Mucosa of gallbladder (tissue), 1 donor: ENCODE measurements at regions not wholly inside any gene's neighbourhood (a gene's known extent, or its start where the extent isn't known, plus 50 kb on each side); places are given as distances from the start of the nearest gene placed in this dataset.

Experiments
- DNase-seq: peaks from one replicate; pipeline ENCODE4 v3.0.0-alpha.2; 2020; ENCODE audit warnings: low spot score
- donor health status: DM: no; HTN: no; CAD: no.

GRCh38 chr2:12203528-12203927 lies 457.1 kb downstream of the LPIN1 start:
- DNase-seq = no peak

GRCh38 chr2:12205086-12205485 lies 458.7 kb downstream of the LPIN1 start:
- DNase-seq = no peak

- DNase-seq = no peak
Measured at GRCh38 chr2:12207491-12207890, 461.1 kb downstream of the LPIN1 start.

DNA sequence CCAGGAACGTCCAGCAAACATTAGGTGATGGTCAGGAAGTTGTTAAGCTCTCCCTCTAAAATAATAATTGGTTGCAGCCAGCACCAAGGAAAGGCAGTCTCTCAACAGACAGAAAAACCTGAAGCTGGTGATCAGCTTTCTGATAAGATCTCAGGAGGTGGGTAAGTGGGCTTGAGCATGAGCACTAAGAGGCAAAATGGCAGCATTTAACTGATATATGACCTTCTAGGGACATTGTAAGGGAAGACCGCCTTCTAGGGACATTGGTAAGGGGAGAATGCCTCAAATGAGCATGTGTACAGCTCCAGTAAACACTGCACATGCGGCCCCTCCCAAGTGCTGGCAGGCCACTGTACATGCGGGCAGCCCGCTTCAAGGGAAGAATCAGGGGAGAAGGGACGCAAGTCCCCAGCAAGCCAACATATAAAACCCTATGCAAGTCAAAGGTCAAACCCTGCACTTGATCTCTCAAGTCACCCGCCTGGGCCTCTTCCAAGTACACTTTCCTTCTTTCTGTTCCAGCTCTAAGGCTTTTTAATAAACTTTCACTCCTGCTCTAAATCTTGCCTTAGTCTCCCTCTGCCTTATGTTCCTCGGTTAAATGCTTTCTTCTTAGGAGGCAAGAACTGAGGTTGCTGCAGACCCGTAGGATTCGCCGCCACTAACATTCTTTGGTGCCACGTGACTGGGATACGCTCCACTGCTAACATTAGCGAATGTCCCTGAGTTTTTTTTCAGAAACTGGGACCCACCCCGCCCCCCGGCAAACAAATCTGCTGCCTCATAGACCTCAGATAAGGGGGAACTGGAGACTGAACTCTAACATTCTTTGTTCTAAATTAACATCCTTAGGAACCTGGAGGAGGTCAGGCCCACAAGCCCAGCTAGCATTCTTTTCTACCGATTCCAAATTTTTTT lies 463.8 kb downstream of the LPIN1 start:
- DNase-seq = no peak

GRCh38 chr2:12211326-12212175 lies 465.1 kb downstream of the LPIN1 start:
- DNase-seq = no peak

GRCh38 chr2:12212841-12213597 lies 466.6 kb downstream of the LPIN1 start:
- DNase-seq = no peak

GRCh38 chr2:12217175-12217574 lies 470.7 kb downstream of the LPIN1 start:
- DNase-seq = no peak

DNA sequence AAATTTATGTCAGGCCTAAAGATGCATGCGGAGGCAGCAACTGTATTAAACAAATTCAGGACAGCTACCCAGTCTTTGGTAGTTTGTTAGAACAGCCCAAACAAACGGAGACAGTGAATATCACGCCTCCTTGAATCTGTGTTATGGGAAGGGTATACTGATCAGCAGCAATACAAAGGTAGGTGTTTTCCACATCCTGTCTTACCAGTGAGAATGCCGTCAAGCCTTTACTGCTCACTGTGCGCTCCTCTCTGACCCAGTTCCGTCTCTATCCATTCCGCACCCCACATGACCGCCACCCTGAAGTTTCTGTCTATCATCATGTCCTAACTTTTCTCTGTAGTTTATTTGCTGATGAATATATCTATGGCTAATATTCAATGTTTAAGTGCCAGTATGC lies 473.3 kb downstream of the LPIN1 start:
- DNase-seq = no peak

GRCh38 chr2:12221584-12221983 lies 475.2 kb downstream of the LPIN1 start:
- DNase-seq = no peak

DNA sequence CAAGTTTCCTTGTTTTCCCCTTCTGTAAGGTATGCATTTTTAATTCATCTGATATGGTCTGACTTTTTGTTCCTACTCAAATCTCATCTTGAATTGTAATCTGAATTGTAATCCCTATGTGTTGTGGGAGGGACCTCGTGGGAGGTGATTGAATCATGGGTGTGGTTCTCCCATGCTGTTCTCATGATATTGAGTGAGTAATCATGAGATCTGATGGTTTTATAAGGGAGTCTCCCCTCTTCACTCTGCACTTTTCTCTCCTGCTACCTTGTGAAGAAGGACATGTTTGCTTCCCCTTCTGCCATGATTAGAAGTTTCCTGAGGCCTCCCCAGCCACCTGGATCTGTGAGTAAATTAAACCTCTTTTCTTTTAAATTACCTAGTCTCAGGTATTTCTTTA lies 476.1 kb downstream of the LPIN1 start:
- no peak for DNase-seq

GRCh38 chr2:12223732-12224131 lies 477.3 kb downstream of the LPIN1 start:
- DNase-seq = no peak

DNA sequence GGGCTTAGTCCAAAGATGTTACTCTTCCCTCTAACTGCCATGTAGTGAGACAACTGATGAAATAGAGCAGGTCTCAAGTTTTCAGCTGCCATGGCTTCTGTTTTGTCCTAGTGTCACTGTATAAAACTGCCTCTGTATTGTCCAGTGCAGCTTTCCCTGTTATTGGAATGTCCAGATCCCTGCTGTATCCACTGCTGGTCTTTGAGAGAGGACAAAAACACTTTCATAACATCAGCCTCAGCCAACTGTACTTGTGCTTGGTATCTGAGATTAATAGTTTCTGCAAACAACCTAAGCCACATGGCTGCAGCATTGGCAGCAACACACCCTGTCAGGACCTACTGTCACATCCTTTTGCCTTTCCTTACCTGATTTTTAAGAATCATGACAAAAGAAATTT lies 480.2 kb downstream of the LPIN1 start:
- no peak for DNase-seq

DNA sequence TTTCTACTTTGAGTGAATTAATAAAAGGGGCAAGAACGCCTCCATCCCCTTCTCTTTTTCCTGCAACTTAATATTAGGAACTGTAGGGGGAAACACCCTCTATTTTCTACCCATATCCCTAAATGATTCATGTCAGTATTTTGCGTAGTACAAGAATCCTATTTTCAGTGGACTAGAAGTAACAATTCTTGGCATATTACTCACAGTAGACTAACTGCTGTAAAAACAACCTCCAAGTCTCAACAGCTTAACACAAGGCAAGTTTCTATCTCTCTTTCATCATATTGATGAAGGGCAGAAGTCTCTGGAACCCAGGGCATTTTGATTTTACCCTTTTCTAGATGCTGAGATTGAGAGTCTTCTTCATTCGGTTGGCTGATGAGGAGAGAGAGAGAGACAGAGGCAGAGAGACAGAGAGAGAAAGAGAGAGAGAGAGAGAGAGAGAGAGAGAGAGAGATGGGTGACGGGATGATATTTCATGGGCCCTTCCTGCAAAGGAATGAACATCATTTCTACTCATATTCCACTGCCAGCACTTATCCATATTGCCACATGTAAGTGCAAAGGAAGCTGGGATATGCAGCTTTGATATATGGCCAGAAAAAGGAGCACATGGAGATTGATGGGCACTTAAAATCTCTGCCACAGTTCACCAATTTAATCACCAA lies 481.6 kb downstream of the LPIN1 start:
- DNase-seq = no peak

GRCh38 chr2:12231288-12231687 lies 484.9 kb downstream of the LPIN1 start:
- DNase-seq = no peak

GRCh38 chr2:12232876-12233275 lies 483.9 kb upstream of the TRIB2 start:
- no peak for DNase-seq

GRCh38 chr2:12236136-12236844 lies 480.4 kb upstream of the TRIB2 start:
- no peak for DNase-seq

- no peak for DNase-seq
Measured at GRCh38 chr2:12240206-12240605, 476.5 kb upstream of the TRIB2 start.

- DNase-seq = no peak
Measured at GRCh38 chr2:12243381-12243780, 473.4 kb upstream of the TRIB2 start.

- DNase-seq = no peak
Measured at GRCh38 chr2:12244070-12244469, 472.7 kb upstream of the TRIB2 start.

DNA sequence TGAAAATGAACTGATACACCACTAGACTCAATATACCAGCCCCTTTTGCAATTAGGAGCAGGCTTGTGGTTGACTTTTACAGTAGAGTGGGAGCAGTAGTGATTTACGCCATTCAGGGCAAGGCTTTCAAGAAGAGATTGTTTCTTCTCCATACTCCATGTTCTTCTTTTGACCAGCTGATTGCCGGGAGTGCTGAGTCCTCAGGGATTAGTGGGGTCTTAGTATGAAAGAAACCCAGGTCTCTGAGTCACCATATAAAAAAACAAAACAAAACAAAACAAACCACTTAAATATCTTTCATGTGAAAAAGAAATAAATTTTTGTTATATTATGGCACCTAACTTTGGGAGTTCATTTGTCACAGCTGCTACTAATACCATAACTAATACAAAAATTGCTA lies 465.6 kb upstream of the TRIB2 start:
- DNase-seq = no peak

DNA sequence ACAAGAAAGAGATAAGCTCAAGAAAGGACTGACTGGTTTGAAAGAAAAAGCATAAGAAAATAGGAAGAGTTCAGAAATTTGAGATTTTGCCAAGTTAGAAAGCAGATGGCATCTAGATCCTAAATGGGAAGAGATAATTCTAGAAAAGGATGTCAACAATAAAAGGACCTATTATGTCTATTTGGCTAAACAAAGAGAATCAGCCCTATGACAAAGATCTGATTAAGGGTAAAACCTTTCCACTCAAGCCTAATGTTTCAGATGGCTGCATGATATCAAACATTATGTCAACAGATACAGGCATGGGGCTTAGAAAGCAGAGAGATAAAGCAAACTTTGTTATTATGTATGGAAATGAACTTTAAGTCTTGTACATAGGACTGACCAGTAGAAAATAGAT lies 465.0 kb upstream of the TRIB2 start:
- no peak for DNase-seq
